ENCODE measurements at regions not wholly inside any gene's neighbourhood (a gene's known extent, or its start where the extent isn't known, plus 50 kb on each side); places are given as distances from the start of the nearest gene placed in this dataset.

- DNase-seq (ENCODE audit: low read depth in 1 of 2, low spot score in 1 of 2) = no peak
Observed at GRCh38 chr5:34584165-34584564, 72.0 kb upstream of the RAI14 start.

DNA sequence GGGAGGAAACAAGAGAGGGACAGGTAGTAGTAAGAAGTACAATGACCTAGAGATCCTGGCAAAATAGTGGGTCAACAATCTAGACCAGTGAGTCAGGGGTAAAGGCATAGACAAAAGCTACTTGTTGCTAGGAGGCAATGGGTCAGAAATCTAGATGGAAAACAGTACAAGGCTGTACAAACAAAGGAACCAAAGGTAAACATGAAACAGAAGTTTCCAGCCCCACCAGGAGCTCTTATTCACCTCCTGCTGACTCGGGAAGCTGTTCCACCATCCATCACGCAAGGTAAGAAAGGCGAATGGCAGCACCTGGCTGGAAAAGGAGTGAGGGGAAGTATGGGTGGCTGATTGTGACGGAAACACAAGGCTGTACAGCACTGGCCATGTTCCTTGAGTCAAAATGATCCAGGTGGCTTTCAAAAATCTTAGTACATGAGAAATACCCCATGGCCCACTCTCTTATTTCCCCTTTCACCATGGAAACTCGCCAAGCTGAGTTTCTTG, 70.5 kb upstream of the RAI14 start:
- DNase-seq (ENCODE audit: low read depth in 1 of 2, low spot score in 1 of 2) = no peak

DNA sequence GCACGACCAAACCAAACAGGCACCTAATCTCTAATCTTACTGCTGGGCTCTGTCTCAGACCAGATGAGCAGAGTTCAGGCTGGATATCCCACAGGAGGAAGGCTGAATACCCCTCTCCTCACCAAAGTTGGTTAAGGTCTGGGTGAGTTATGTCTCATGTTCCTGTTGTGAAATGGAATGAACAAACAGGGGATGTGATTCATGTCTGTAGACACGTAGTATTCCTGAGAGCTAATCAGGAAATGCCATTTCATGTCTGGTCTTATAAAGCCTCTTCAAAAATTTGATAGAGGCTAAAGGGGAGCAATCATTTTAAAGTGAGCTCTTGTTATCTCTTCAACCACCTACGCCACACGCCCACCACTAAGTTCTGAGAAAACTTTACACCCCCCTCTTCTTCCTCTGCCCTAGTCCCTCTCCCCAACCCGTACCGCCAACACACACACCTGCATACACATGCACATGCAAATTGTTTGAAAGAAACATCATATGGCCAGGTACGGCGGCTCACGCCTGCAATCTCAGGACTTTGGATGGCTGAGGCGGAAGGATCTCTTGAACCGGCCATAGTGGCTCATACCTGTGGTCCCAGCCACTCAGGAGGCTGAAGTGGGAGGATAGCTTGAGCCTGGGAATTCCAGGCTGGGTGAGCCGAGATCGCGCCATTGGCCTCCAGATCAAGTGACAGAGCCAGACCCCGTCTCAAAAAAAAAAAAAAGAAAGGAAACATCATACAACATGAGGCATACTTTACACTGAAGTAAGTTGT, 69.8 kb upstream of the RAI14 start:
- DNase-seq (ENCODE audit: low read depth in 1 of 2, low spot score in 1 of 2) = no peak

DNA sequence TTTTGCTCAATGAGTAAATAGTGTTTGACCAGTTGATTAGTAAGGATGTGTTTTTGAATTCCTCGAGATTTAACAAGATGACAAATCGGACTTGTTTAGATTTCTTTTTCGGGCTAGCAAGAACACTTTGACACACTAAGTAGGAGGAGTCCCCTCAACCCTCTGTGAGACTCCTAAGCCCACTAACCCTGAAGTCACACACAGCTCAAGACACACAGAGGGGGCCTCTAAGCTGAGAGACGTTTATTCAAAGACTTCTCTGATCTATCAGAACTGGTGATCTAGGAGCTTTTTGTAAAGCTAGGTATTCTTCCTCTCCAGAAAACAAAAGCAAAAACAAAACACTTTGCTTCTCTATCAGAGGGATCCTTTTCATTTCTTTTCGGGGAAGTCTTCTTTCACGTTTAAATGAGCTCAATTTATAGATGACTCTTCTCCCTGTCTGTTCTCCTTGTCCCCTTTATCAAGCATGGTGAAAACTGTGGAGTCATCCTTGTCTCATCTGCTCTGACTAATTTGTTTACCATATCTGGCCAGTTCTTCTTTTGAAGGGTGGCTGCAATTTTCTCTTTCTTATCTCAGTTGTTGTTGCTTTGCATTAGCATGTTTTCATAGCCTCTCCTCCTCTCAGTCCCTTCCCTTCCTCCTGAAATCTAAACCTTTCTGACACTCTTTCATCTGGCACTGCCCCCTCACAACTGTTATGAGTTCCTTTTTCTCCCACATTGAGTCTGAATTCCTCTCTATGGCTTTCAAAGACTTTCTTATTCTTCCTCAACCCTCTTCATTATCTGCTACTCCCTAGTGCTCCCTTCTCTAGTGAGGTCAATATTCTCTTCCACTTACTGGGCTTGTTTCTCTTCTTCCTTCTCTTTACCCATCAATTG, 68.5 kb upstream of the RAI14 start:
- DNase-seq (ENCODE audit: low read depth in 1 of 2, low spot score in 1 of 2) = no peak

DNA sequence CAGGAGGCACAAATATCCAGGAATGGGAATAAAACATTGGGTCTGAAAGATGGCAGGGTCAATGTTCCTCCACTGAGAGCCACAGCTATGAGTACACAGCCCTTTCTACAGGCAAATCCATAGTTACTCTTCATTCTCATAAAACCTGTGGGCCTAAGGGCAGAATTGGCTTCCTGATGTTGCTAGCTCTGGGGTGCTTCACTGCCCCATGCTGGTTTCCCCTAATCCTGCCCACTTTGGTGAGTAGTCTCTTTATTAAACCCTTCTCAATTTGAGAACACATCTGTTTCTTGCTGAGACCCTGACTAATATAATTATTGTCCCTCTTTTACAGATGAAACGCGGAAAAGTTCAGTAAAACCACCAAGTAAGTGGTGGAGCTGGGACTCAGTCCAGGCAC, 66.3 kb upstream of the RAI14 start:
- DNase-seq (ENCODE audit: low read depth in 1 of 2, low spot score in 1 of 2) = no peak

- no peak for DNase-seq (ENCODE audit: low read depth in 1 of 2, low spot score in 1 of 2)
Observed at GRCh38 chr5:34591723-34592122, 64.4 kb upstream of the RAI14 start.

GRCh38 chr5:34597034-34598027, 58.8 kb upstream of the RAI14 start:
- no peak for DNase-seq (ENCODE audit: low read depth in 1 of 2, low spot score in 1 of 2)

GRCh38 chr5:34598177-34598794, 57.8 kb upstream of the RAI14 start:
- no peak for DNase-seq (ENCODE audit: low read depth in 1 of 2, low spot score in 1 of 2)

DNA sequence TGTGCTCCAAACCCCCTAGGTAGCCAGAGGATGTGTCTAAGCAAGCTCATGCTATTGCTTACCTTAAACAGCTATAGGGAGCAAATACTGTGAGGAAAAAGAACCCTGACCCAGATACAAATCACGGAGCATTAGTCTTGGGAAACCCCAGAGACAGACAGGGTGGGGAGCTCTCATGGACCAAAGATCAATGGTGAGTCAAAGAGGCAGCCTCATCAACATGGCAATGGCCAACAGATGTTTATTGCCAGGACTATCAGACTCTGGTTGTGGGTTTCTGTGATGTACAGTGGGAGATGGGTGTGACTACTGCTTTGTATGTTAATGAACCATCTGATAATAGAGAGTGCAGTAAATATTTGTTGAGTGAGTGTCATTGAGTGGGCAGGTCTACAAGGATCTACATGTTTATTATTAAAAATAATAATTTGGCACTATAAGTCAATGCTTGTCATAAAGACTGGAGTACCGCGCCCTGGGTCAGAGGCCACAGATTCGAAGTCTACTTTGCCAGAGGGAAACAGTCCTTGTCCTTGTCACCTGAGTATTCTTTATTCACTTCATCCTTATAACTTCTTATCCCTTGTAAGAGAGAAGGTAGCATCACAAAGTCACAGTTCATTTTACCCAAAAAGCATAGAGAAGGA, 56.5 kb upstream of the RAI14 start:
- DNase-seq (ENCODE audit: low read depth in 1 of 2, low spot score in 1 of 2) = no peak

DNA sequence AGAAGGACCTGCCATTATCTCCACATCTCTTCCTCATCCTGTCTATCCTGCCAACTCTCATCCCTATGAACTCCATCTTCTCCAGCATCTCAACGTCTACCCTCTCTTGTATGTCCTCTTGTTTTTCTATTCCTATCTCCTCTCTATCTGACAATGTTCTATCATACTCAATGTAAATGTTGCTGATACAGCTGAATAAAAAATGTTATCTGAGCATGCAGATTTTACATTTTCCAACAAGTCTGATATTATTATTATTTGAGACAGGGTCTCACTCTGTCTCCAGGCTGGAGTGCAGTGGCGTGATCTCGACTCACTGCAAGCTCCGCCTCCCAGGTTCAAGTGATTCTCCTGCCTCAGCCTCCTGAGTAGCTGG, 56.0 kb upstream of the RAI14 start:
- no peak for DNase-seq (ENCODE audit: low read depth in 1 of 2, low spot score in 1 of 2)

GRCh38 chr5:34603378-34603777, 52.8 kb upstream of the RAI14 start:
- no peak for DNase-seq (ENCODE audit: low read depth in 1 of 2, low spot score in 1 of 2)

DNA sequence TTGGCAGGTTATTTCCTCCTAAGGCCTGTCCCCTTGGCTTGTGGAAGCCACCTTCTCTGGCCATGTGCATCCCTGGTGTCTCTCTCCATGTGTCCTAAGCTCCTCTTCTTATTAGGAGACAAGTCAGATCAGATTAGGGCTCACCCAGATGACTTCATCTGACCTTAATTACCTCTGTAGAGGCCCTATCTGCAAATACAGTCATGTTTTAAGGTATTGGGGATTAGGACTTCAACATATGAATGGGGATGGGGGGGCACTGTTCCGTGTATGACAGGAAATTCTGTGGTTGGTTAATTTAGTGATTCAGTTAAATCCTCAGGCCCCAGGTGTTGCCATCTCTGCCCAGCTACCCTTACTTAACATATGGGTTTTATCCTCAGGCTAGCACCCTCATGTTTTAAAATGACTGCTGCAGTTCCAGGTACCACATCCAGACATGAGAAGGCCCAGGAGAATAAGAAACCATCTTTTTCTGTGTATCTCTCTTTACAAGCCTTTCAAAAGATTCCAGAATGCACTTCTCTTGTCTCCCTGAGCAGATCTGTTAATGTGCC, 51.9 kb upstream of the RAI14 start:
- no peak for DNase-seq (ENCODE audit: low read depth in 1 of 2, low spot score in 1 of 2)

- DNase-seq (ENCODE audit: low read depth in 1 of 2, low spot score in 1 of 2) = no peak
Observed at GRCh38 chr5:34606101-34606500, 50.0 kb upstream of the RAI14 start.

Data from activated CD4-positive, alpha-beta T cell treated with anti-CD3 and anti-CD28 coated beads, Interleukin-2, amount 50 U/mL, for 24 hours (primary cell).